GM11168 (cell line): ENCODE measurements at regions not wholly inside any gene's neighbourhood (a gene's known extent, or its start where the extent isn't known, plus 50 kb on each side); places are given as distances from the start of the nearest gene placed in this dataset.

Source experiments
- in situ Hi-C: fragments of 300-500 bp; cut with MboI; formaldehyde crosslinking; loops from one replicate; pipeline ENCODE4 v1.12.0; 2022; ENCODE audit warnings: low sequenced_read_pairs; ENCODE audit not compliant: unreplicated experiment

DNA sequence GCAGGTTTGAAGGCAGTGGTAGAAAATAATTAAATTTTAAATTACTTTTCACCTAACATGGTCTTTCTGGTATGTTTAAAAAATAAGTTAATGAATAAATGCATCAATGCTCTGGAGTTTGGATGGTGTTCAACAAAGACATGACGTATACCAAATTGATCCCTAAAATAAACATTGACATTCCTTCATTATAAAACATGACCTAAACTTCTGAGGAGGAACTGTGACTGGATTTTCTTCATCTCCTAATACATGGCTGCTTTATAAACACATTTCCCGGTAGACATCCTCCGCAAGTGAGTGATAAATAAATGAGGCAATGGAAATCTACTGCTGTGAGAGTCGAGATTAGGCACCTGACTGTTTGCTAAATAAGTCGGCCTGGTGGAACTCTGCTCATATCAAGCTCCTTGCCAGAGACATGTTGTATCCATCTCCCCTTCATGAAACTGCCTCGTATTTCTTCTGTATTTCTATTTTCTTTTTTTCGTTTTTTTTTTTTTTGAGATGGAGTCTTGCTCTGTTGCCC lies 362.3 kb downstream of the RNF144A start:
- in situ Hi-C loops, result no loop called here

GRCh38 chr2:7280790-7281189 lies 363.6 kb downstream of the RNF144A start:
- in situ Hi-C loops, result no loop called here

GRCh38 chr2:7281231-7282201 lies 364.3 kb downstream of the RNF144A start:
- in situ Hi-C loops, result no loop called here

GRCh38 chr2:7286120-7286519 lies 368.9 kb downstream of the RNF144A start:
- in situ Hi-C loops, result no loop called here

DNA sequence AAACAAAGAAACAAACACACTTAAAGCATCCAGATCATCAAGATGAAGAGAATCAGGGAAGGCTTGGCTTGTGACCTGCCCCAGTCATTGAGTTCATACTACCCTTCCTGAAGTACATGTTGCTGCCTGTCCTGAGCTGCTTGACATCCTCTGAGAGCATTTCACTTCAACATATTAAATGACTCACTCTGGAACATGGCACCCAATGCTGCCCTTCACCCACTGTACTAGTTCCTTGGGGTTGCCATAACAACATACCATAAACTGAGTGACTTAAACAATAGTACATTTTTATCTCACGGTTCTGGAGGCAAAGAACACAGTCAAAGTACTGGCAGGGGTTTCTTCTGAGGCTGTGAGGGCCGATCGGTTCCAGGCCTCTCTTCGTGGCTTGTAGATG lies 371.3 kb downstream of the RNF144A start:
- in situ Hi-C loops, result no loop called here

DNA sequence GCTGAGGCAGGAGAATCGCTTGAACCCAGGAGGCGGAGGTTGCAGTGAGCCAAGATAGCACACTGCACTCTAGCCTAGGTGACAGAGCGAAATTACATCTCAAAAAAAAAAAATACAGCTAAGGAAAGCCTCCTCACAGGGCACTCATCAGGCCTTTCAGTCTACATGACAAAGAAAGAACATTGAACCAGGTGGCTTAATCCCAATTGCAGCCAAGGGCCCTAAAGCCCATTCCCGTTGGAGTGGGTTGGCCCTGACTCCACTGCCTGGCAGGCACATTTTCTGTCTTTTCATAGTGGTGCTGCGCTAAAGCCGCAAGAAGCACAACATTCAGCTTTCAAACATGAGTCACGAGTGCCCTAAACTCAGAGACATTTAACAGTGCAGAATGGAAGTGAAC lies 372.5 kb downstream of the RNF144A start:
- in situ Hi-C loops, result no loop called here

- in situ Hi-C loops, result no loop called here
These were observed 375.0 kb downstream of the RNF144A start for GRCh38 chr2:7292154-7292691.

DNA sequence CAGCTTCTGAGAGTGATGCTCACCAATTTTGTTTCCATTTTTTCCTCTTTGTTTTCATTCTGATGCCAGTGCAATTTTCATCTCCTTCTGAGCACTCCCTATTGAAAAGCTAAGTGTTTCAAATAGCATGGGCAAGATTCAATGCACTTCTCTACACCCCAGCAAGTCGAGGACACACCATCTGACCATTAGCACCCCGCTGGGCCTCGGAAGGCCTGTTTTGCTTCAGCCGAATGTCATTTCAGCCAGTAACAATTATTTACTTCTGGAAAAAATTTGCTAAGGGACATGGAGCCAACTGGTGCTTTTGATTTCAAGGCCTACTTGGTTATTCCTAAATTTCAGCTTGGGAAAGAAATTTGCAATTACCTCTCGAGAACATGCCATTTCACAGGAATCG lies 392.4 kb downstream of the RNF144A start:
- in situ Hi-C loops, result no loop called here

DNA sequence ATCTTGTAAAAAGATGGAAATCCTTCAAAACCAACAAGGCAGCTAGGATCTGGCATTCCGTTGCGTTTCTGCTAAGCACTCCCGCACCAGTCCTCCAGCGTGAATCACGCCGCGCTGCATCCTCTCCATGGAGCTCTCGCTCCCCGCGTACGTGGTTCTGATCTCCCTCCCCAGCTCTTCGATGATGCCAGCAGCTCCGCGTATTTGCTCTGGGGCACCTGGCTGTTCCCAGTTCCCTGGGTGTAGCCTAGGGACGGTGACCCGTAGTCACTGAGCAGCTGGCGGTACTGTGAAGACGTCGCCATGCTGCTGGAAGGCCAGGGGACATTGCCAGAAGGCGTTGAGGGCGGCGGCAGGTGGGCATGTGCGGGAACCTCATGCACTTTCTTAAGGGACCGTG lies 407.5 kb downstream of the RNF144A start:
- in situ Hi-C loops, result no loop called here

DNA sequence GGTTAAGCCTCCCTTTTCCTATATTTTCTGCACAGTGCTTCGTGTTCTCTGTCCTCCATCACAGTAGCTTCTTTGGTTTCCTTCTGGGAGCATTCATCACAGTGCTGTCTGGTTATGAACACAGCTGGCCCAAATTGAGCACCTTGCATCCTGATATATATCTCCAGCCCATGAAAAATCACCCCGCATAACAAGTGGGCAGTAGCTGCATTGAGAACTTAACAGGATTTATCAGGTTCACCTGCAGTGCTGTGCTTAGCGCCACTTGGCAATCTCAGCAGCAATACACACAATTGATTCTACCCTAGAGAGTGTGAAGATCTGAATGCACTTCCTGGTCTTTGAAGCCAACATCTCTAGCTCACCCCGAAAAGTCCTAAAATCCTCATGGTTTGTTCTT lies 408.0 kb downstream of the RNF144A start:
- in situ Hi-C loops, result no loop called here

GRCh38 chr2:7329465-7329864 lies 412.3 kb downstream of the RNF144A start:
- in situ Hi-C loops, result no loop called here

DNA sequence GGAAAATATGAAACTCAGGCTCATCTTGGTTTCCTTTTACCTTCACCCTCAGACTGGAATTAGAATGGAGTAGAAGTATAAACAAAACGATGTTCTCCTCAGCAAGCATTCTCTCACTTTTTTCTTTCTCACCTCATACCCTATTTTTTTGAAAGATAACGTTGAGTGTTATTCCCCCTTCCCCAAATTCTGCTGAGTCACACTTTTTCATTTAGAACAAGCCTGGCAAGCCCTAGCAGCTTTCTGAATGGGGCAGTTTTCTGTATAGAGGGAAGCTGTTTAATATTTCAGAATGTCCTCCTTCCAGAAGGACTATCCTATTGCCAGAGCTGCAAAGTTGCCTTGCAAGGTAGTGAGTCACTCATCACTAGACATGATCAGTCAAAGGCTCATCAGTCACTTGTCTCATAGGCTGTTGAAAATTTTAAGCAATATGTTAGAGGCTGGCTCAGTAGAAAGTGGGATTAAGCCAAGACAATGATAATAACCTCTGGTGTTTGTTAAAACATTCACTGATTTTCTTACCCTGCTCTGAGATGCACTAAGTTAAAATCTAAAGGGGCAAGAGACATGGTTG lies 416.1 kb downstream of the RNF144A start:
- in situ Hi-C loops, result no loop called here

DNA sequence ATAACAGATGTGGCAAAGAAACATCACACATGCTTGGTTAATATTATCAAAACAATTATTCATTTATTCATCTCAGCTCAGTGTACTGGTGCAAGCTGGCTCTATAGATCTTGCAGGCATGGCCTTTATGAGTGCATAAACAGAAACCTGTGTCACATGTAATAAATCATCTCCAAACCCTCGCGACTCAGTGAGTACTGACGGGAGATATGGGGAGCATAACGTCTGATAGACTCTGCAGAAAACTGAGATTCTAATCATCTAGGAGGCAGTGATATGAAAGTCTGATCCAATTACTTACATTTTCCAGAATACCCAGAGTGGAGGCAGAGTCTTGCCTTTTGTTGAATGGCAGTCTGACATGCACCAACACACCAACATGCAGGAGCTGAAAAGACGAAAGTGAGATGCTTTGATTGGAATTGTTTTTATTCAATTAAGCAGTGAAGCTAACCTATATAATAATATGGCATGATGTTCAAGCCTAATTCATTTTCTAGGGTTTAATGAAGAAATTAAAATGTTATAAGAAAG lies 416.8 kb downstream of the RNF144A start:
- in situ Hi-C loops, result no loop called here

DNA sequence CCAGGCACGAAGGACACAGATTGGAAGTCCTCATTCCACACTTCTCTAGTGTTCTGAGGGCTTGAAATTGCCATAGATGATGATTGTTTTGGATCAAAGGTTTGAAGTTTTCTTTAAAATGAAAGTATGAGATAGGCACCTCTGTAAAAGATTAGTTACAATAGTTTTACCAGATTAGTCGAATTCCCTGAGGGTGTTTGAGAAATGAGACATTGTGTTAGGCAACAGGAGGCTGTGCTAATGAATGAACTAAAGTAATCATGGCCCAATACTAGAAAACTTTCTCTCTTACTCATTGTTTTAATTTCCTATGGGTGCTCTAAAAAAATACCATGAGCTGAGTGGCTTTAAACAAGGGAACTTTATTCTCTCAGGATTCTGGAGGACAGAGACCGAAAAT lies 421.7 kb downstream of the RNF144A start:
- in situ Hi-C loops, result no loop called here

- in situ Hi-C loops, result no loop called here
These were observed 429.1 kb downstream of the RNF144A start for GRCh38 chr2:7346336-7346735.

DNA sequence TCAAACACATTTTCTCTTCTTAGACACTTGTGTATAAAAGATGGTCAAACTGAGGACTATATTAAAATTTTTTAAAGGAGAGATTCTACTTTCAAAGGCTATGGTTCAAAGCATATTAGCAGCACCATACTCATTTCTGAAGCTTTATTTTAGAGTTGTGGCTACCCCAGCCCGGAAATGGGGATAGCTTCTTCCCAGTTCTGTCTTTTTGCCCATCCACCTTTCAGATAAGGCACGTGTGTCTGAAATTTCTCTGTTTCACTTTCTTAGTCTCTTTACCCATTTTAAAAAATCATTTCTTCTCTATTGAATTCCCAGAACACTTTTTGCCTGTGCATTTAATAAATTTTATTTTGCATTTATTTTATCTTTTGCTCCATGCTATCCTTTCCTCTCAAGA lies 431.5 kb downstream of the RNF144A start:
- in situ Hi-C loops, result no loop called here

GRCh38 chr2:7352191-7352590 lies 435.0 kb downstream of the RNF144A start:
- in situ Hi-C loops, result no loop called here

DNA sequence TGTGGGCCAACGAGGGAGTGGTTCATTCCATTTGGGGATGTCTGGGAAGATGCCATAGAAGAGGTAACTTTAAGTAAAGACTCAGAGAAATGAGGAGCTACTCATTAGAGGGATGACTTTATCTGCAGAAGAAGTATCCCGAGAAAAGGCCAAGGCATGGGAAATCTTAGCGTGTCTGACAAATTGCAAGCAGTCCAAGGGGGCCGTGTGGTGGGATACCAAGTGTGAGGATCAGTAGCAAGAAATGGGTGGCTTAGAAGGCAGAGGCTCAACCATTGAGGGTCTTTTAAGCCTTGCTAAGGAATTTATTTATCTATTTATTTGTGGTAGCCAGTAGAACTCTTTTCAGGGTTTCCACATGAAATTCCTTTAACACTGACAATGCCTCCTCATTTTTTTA lies 436.4 kb downstream of the RNF144A start:
- in situ Hi-C loops, result no loop called here

GRCh38 chr2:7355781-7356180 lies 438.6 kb downstream of the RNF144A start:
- in situ Hi-C loops, result no loop called here

DNA sequence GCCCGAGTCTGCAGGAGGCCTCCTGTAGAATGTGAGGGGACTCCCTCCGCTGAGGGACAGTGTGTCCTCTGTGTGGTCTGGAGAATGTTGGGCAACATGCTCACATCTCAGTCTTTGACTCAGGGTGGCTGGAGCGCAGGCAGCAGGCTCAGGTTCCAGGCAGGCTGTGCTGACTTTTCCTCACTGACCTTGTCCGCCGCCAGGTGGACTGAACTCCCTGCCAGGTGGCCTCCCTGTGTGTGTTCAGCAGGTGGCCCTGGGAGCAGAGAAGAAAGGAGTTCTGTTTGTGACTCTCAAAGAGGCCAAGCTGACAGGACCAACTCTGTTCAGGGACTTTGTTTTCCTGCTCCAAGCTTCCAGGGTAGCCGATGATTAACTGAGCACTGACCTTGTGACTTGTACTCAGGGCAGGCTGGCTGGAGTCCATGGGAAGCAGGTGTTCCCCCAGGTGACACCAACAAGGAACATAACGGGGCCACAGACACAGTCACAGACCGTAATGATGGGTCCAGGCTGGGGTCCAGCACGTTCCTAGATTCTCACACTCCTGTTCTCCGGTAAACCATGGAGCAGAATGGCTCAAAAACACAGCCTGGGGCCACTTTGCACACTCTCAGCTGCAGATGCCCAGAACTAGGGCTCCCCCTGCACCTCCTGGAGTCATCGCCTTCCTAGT lies 439.8 kb downstream of the RNF144A start:
- in situ Hi-C loops, result no loop called here
